HG02678 (cell line): ENCODE measurements at regions not wholly inside any gene's neighbourhood (a gene's known extent, or its start where the extent isn't known, plus 50 kb on each side); places are given as distances from the start of the nearest gene placed in this dataset.
"Not testable (repeated sequence)": the region's sequence is repeated elsewhere in the genome, so short reads cannot be mapped to it uniquely, and the experiment has no call there.

ENCODE experiments used
- ATAC-seq: cut with Tn5 transposase; IDR thresholded peaks from one replicate; pipeline ENCODE4 v1.9.1; 2021; ENCODE audit warnings: mild to moderate bottlenecking, moderate library complexity; ENCODE audit not compliant: unreplicated experiment

DNA sequence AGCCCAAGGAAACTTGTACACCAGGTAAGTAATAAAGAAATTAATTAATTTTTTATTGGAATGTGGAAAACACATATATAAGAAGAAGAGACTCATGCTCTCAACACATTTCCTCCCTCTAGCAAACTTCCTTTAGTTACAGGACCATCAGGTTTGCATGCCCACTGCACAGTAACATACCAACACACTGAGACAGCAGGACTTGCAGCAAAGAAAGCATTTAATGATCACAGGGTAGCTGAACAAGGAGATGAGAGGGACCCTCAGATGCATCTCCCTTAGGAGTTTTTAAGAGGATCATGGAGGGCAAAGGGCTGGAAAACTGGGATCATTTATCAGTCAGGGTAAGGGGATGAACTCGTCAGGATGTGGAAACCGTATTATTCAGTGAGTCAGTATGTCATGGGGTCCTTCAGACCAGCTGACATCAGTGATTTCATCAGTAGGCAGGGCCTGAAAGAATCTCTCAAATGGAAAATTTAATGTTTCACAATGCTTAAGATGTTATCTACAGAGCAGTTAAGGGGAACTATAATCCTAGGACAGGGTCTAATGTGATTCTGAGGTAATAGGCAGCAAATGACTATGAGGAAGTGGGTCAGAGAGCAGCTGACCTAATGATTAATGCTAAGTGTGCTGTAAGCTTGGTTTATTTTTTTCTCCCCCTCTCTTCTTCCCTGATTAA is 193.8 kb upstream of the RND3 start:
- ATAC-seq, result no peak

DNA sequence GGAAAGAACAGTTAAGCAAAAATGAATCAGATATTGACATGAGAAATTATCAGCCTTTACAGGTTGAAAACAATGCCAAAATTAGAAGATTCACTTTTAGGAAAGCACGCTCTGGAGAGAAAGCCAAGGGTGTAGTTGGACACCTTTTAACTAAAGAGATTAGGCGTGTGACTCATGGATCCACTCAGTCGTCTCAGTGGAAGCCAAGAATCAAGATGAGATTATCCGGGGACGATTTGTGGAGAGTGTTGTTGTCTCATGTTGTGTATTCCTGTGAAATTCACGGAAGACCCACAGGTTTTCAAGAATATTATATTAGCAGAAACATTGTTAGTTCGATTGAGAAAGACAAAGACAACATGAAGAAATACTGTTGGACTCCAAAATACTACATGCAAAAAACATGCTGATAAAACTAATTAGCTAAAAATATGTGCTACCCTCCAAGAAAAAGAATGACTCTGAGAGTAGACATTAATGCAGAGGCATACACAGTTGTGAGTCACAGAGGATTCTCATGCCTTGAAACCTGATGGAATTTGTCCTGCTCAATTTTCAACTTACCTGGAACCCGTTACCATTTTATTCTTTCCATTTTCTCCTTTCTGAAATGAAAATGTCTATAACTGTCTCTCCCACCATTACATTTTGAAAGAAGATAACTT is 192.1 kb upstream of the RND3 start:
- no peak for ATAC-seq

DNA sequence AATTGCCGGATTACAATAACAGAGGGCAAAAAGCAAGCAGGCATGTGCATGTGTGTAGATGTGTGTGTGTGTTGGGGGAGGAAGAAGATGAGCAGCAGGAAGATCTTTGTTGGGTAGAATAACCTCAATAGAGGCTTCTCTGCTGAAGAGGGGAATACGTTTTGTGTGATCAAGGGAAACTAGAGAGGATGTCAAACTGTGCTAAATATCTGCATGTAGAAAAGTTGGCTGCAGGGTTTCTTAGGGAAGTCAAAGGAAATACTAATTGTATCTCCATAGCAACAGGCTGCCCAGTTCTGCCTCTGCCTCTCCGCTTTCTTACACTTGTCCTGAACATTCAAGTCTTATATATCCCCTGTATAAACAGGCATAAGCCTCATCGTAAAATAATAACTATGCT is 190.1 kb upstream of the RND3 start:
- no peak for ATAC-seq

DNA sequence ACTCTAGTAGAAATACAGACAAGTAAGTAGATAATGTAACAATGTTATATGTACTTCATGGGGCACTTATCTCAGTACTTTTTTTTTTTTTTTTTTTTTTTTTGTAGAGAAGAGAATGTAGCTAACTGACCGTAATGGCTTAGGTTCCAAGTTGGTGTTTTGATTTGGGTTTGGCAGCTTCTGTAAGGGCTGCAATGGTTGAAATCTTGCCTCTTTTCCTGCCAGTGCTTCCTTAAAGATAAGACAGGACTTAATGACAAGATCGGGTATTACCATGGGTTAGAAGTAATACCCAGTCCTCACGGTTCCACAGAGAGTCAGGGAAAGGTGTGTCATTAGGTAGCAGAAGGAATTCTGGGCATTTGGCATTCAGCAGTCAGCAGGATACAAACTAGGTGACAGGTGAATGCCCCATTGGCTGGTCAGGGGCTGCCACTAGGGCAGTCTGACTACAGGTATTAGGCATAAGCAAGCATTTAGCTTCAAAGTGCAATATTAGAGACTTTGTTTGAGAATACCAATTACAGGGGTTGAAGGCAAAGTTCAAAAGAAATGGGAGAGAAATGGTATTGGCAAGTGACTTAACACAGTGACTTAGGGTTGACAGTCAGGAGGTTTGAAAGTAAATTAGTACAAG is 189.4 kb upstream of the RND3 start:
- ATAC-seq, result no peak

DNA sequence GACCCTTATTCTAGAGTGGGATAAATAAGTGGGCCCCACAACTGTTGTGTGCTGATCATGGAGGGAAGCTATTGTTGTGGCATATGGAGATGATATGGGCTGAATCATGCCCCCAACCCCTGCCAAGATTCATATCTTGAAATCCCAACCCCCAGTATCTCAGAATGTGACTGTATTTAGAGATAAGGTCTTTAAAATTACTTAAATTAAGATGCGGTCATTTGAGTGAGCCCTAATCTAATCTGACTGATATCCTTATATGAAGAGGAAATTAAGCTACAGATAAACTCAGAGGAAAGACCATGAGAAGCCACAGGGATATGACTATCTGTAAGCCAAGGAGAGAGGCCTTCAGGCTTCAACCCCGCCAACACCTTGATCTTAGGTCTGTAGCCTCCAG is 188.3 kb upstream of the RND3 start:
- no peak for ATAC-seq

DNA sequence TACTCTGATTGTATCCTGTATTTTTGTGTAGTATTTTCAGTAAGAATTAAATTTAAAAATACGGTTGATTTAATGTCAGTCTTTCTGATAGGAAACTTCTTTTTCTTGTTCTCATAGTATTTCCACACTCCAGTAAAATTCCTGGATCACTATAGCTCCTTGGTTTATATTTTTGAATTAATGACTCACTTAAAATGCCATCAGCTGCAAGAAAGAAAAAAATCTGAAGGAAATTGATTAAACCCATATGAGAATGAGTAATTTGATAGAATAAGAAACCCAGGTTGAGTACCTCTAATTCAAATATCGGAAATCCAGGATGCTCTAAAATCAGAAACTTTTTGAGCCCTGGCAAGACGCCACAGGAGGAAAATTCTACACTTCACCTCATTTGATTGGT is 186.8 kb upstream of the RND3 start:
- ATAC-seq, result no peak

DNA sequence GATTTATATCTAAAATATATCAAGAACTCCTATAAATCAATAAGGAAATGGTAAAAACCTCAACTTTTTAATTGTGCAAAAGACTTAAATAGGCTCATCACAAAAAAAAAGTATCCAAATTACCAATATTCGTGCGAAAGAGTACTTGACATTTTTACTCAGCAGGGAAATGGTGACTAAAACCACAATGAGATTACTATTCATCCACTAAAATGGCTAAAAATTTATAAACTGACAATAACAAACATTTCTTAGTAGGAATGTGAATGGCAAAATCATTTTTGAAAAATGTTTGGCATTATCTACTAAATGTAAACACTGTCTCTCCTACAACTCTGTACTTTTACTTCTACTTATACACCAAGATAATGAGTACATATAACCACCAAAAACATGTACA is 184.8 kb upstream of the RND3 start:
- no peak for ATAC-seq

DNA sequence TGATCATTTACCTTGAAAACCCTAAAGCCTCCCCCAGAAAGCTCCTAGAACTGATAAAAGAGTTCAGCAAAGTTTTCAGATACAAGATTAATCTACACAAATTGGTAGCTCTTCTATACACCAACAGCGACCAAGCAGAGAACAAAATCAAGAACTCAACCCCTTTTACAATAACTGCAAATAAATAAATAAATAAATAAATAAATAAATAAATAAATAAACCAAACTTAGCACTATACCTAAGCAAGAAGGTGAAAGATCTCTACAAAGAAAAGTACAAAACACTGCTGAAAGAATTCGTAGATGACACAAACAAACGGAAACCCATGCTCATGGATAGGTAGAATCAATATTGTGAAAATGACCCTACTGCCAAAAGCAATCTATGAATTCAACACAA is 182.0 kb upstream of the RND3 start:
- no peak for ATAC-seq

DNA sequence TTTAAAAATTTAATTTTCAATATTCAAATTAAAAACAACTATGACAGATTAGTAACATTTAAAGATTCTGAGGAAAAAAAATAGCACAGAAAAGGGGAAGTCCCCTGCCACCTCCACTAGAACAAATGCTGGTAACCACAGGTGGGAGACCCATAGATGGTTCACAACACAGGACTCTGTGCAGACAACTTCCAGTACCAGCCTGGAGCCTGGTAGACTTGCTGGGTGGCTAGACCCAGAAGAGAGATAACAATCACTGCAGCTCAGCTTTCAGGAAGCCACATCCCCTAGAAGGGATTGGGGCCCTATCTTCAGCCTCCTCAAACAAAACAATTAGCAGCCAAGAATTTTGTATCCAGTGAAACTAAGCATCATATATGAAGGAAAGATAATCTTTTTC is 179.6 kb upstream of the RND3 start:
- ATAC-seq, result not testable (repeated sequence)

DNA sequence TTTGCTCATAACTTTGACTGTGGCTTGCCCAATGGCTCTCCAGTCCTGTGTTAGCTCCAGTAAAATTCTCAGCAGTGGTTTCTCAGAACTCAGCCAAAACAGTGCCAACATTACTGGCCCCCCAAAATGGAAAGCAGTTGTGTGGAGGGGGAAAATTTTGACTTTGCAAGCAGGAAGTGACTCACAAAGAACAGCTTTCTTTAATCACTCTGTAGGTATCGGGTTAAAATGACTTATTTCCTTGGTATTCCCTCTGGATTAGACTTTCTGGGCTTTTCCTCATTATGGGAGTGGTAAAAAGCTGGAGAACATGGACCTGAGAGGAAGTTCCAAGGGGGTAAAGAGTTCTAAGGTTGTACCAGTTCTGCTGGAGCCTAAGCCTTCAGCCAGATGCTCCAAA is 175.7 kb upstream of the RND3 start:
- no peak for ATAC-seq

DNA sequence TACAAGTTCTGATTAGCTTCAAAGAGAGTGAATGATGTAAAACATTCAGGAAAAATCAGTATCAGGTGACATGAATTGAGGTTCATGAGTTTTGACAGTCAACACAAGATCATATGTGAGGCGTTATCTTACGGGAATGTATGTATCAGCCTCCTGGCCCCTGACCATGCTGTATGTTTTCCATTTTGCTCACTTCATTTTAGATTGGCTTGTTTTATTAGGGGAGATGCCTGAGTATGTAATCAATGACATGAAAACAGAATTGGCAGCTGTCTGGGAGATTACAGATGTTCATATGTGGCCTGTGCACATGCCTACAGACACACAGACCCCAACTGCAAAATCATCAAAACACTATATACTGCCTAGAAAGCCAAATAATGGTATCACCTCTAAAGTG is 168.5 kb upstream of the RND3 start:
- ATAC-seq, result no peak

DNA sequence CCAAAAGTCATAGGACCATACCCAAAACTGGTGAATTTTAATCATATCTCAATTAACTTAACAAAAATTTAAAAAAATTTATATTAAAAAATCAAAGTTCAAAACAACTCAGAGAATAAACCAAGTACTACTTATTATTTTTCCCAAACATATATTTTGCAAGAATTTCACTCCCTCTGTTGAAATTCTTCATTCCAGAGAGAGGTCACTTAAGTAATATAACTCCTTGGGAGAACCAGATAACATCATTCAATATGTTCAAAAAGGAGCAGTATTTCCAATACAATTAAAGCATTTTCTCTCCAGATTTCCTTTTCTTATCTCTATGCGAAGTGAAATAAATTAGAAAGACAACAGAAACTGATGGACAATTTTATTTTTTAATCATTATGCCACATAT is 165.9 kb upstream of the RND3 start:
- no peak for ATAC-seq

DNA sequence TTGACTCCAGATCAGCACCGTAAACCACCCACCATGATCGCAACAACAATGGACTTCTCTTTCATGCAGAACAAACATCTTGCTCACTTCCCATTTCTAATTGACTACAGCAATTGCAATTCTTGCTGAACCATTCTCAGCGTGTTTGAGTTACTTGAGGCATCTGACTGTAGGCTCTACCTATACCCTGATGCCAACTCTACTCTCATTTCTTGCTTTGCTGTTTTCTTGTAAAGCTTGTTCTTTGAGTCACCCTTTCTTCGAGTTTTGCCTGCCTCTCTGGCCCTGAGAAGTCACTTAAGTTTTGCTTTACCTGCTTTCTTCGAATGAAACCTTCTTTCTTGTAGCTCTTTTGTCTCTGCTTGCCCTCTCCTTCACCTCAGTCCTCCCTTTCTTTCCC is 160.5 kb upstream of the RND3 start:
- no peak for ATAC-seq

DNA sequence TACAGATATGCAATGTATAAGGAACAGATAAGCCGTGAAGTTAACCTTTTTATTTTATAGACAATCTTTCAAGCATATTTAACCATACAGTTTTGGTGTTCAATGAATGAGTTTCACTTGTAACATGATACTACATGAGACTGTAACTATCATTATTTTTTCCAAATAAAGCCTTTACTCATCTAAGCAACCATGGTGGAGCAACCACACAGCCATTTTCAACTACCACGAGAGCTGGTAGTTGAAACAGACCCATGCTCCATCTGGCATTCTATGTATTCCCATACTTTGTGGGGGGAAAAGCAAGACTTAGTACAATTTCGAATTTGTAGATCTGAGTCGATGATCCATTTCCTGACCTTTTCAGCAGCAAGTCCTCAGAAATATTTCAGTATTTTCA is 159.3 kb upstream of the RND3 start:
- no peak for ATAC-seq

DNA sequence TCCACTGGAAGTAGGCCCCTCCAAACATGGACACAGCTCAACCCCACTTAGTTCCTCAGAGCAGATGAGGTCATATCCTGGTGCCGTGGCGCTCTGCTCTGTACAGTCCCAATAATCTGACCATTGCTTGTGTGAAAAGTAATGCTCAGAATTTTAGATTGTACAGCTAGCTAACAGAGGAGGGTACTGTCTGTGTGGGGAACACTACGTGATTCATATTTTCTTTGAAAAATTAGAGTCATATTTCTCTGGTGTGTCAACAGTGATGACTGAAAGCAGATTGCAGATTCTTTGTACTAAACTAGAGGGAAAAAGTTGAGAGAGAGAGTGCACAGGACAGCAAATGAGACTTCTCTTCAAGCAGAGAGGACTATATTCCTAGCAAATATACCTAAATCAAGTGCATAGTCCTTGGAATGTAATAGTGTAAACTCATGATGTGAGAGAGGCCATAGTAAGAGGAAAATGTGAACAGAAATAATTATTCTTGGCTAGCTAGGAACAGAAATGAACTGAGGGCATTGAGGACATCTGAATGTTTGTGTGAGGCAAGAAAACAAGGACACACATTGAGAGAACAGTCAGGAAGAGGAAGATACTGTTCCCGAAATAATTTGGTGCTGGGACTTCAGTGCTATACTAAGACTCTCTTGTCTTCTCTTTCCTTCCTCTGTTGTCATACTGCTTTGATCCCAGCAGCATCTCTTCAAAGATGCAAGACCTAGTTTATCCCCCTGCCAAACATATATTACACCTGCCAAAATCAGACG is 157.0 kb upstream of the RND3 start:
- ATAC-seq, result no peak

DNA sequence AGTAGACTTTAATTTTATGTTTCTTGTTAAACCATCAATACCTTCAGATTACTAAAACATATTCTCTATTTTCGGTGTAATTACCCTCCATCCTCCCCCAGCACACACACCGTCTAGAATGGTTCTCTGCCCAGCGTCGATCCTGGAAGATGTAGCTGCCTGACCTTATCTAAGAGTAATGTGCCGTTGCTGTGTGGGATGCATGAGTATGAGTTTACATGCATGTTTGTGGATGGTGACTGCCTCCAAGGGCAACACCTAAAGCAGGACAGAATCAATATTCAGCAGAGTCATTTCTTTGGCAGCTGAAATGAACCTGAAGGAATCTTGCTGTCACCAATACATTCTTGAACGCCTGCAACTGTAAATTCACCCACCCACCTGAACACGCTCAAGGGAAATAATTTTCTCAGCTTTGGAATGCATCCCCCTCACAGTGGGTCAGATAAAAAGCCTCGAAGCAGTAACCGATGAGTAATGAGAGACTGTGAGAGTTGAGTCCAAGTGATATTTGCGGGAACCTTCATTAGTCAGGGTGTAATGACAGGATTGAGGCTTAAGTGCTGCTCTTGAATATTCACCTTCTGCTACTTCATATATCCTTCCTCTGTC is 155.8 kb upstream of the RND3 start:
- no peak for ATAC-seq

DNA sequence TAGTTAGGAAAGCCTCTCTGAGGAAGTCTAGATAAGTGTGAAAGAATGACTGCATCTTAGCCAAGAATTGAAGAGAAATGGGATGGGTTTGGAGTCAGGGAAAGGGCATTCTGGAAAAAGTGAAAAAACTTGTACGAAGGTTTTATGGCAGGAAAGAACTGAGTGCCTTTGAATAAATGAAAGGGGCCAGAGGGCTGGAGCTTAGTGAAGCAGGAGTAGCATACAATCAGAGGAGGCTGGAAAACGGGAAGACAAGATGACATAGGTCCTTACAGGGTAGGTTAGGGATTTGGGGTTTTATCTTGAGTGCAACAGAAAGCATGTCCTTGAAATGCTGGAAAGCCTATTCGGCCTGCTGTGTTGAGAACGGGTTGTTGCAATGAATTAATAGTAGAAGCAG is 152.6 kb upstream of the RND3 start:
- ATAC-seq, result no peak

DNA sequence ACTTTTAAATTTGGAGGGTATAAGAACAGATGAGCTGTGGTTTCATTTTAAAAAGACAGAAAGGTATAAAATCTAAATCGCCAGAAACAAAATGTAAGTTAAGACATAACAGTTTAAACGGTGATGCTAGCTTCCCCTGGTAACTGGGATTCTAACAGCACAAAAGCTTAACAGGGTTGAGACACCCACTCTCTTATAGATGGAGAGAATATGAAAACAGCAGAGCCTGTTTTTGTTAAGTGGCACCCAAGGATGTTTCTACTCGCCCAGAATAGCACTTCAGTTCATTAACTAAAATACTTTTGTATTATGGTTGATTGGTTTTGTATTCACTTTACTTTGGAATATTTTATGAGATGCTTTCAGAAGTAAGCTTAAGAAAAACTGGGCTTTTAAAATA is 151.9 kb upstream of the RND3 start:
- ATAC-seq, result no peak

DNA sequence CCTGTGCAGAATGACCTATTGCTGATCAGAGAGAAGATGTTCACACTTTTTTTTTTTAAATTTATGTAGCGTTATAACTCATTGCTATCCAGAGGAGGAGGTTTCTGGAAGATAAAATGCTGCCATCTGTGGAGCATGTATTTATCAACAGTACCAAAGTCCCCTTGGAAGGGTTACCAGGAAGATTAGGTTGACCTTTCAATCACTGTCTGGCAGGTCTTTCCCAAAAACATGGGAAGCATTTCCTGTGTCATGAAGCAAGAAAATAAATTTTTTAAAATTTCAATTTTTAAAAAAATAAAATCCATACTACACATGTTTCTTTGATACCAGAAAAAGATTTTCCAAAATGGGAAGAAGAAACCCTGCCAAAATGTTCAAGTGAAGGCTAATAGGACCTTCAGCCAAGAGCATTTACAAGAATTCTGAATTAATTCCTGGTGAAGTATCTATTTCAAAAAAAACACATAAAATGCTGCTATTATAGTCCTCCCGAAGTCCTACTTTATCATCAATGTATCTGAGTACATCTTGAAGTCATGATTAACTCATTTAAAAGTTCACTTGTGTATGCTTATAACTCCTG is 143.9 kb upstream of the RND3 start:
- no peak for ATAC-seq

DNA sequence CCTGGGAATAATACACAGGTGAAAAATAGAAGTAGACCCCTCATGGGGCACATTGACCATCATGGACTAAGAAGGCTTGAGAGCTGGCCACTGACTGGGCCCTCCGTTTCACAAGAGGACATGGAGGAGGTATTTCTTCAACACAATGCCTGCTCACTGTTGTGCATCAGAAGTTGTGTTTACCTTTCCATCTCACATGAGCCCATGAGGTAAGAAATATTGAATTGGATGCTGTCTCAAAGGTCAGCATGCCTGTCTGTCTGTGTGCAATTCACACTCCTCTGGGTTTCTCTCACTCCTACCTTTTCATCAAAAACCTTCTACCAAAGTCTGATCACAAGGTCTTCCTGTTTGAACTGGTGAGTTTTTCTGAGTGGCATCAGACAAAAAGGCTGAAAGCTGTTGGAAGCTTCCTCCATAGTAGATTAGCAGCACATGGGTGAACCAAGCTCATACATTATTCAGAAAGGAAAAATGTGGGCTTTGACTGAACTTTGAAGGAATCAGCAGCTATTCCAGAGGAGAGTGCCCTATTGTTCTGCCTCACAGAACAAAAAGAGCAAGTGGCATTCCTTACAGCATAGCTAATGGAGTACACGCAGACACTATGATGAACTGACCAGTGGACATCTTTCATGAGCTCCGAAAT is 143.2 kb upstream of the RND3 start:
- ATAC-seq, result no peak
